Vagina (tissue), 2 donors: ENCODE measurements at regions not wholly inside any gene's neighbourhood (a gene's known extent, or its start where the extent isn't known, plus 50 kb on each side); places are given as distances from the start of the nearest gene placed in this dataset.

Source experiments
- DNase-seq, 2 donors: peaks; one replicate each; pipeline ENCODE4 v3.0.0-alpha.2; 2017; ENCODE audit errors: extremely low spot score in 2 of 2
- H3K27ac ChIP-seq: fragments of 200-600 bp; sonication (generic); one replicate; pipeline ENCODE4 v1.5.1; 2019
- H3K27me3 ChIP-seq: fragments of 200-600 bp; sonication (generic); one replicate; pipeline ENCODE4 v1.5.1; 2019
- H3K36me3 ChIP-seq, 2 donors: fragments of 200-600 bp; sonication (generic); one replicate each; pipeline ENCODE4 v1.5.1; 2017 to 2019
- H3K4me1 ChIP-seq: fragments of 200-600 bp; sonication (generic); one replicate; pipeline ENCODE4 v1.5.1; 2019
- H3K4me3 ChIP-seq, 2 donors: fragments of 200-600 bp; sonication (generic); 1 replicate in 1 of 2; 2 replicates in 1 of 2; pipeline ENCODE4 v1.5.1; 2016 to 2019
- H3K9me3 ChIP-seq: fragments of 200-600 bp; sonication (generic); one replicate; pipeline ENCODE4 v1.5.1; 2019
- CTCF ChIP-seq, 3 experiments: fragments of 450-650 bp in 2 of 3; fragments of 200-600 bp in 1 of 3; sonication (generic) in 1 of 3; IDR thresholded peaks; one replicate each; pipeline ENCODE4 v1.5.1; 2017 to 2019; ENCODE audit warnings: antibody characterized with exemption in 3 of 3, mild to moderate bottlenecking in 2 of 3, moderate library complexity in 2 of 3
- POLR2A ChIP-seq, 2 donors: fragments of 450-650 bp; IDR thresholded peaks; one replicate each; pipeline ENCODE4 v1.6.1; 2017; ENCODE audit warnings: antibody characterized with exemption in 2 of 2, mild to moderate bottlenecking in 2 of 2, moderate library complexity in 2 of 2
- POLR2AphosphoS5 ChIP-seq, 2 donors: sonication (generic); formaldehyde crosslinking; IDR thresholded peaks; one replicate each; pipeline ENCODE4 v1.9.0; 2017; ENCODE audit warnings: antibody characterized with exemption in 2 of 2, mild to moderate bottlenecking in 2 of 2, low read depth in 1 of 2; ENCODE audit not compliant: insufficient read depth in 1 of 2
- intact Hi-C: fragments of 100-400 bp; cut with DNase I; formaldehyde crosslinking; loops from one replicate; pipeline ENCODE4 v1.15.1; 2023

- Histone ChIP-seq H3K4me3 (no peak overlapping the region), H3K36me3 (no peaks in the 10 kb centered on the region), H3K4me1 (peaks cover 18% of the 10 kb centered on the region), H3K9me3 (no peaks in the 10 kb centered on the region), H3K27me3 (no peaks in the 10 kb centered on the region), H3K27ac (no peak overlapping the region)
- TF ChIP-seq CTCF (IDR thresholded peaks at IDR 0.05) (no peak), POLR2AphosphoS5 (IDR thresholded peaks at IDR 0.05; ENCODE audit: insufficient read depth in 1 of 2, low read depth in 1 of 2) (no peak), POLR2A (IDR thresholded peaks at IDR 0.05) (no peak)
- no peak for DNase-seq
- intact Hi-C loops: no loop called here
Measured at GRCh38 chr5:158430798-158431167, 571.8 kb upstream of the CLINT1 start.

GRCh38 chr5:158430166-158430797 is 571.3 kb upstream of the CLINT1 start:
- Histone ChIP-seq H3K27me3 (no peaks in the 10 kb centered on the region), H3K9me3 (no peaks in the 10 kb centered on the region), H3K36me3 (no peaks in the 10 kb centered on the region), H3K4me3 (no peak overlapping the region), H3K27ac (peak overlapping the region; percentile 48), H3K4me1 (peaks cover 18% of the 10 kb centered on the region)
- no peak for DNase-seq
- no peak for TF ChIP-seq POLR2A (IDR thresholded peaks at IDR 0.05)
- no peak for TF ChIP-seq POLR2AphosphoS5 (IDR thresholded peaks at IDR 0.05; ENCODE audit: insufficient read depth in 1 of 2, low read depth in 1 of 2)
- TF ChIP-seq CTCF (IDR thresholded peaks at IDR 0.05): no peak
- intact Hi-C loops: no loop called here

- TF ChIP-seq POLR2A (IDR thresholded peaks at IDR 0.05) (no peak), CTCF (IDR thresholded peaks at IDR 0.05) (no peak), POLR2AphosphoS5 (IDR thresholded peaks at IDR 0.05; ENCODE audit: insufficient read depth in 1 of 2, low read depth in 1 of 2) (no peak)
- Histone ChIP-seq H3K36me3 (no peaks in the 10 kb centered on the region), H3K4me1 (peaks cover 20% of the 10 kb centered on the region), H3K27me3 (no peaks in the 10 kb centered on the region), H3K4me3 (no peak overlapping the region), H3K9me3 (no peaks in the 10 kb centered on the region), H3K27ac (peak overlapping the region; percentile 48)
- DNase-seq: no peak
- intact Hi-C loops: no loop called here
Measured at GRCh38 chr5:158429564-158429963, 570.6 kb upstream of the CLINT1 start.

GRCh38 chr5:158423623-158424200 is 564.8 kb upstream of the CLINT1 start:
- intact Hi-C loops: no loop called here
- H3K36me3 ChIP-seq: no peaks in the 10 kb centered on the region
- no peaks in the 10 kb centered on the region for H3K9me3 ChIP-seq
- TF ChIP-seq POLR2AphosphoS5 (IDR thresholded peaks at IDR 0.05; ENCODE audit: insufficient read depth in 1 of 2, low read depth in 1 of 2): no peak
- no peak for TF ChIP-seq CTCF (IDR thresholded peaks at IDR 0.05)
- no peak for TF ChIP-seq POLR2A (IDR thresholded peaks at IDR 0.05)
- H3K4me1 ChIP-seq: peaks cover 22% of the 10 kb centered on the region
- no peaks in the 10 kb centered on the region for H3K27me3 ChIP-seq
- H3K27ac ChIP-seq: no peak overlapping the region
- no peak overlapping the region for H3K4me3 ChIP-seq
- DNase-seq: no peak
